ENCODE measurements at regions not wholly inside any gene's neighbourhood (a gene's known extent, or its start where the extent isn't known, plus 50 kb on each side); places are given as distances from the start of the nearest gene placed in this dataset.

DNA sequence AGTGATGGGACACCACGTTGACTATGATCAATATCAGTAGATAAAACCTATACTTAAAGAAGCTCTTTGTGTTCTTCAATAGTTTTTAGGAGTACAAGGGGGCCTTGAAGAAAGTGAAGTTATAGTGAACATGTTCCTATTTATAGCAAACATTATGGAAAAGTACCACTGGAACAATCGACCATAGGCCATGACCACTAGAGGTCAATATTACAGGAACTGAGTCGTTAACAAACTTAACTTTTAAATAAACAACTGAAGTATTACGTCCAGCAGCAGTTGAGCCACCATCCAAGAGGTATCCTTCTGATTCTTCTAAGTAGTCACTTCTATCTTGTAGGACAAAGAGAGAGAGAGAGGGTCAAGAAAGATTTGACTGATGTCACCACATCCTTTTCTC lies 391.0 kb upstream of the SLITRK5 start:
- no peak overlapping the region for H3K27ac ChIP-seq
- in situ Hi-C loops (cut with MboI; ENCODE audit: low sequenced_read_pairs in 4 of 4) (no loop called here), intact Hi-C loops (cut with DNase I; ENCODE audit: low total_unique reads) (no loop called here)
- H3K27me3 ChIP-seq, result no peaks in the 10 kb centered on the region
- no peaks in the 10 kb centered on the region for H3K9me3 ChIP-seq
- H3K36me3 ChIP-seq, result no peaks in the 10 kb centered on the region
- no peaks in the 10 kb centered on the region for H3K4me1 ChIP-seq
- no peak overlapping the region for H3K4me3 ChIP-seq
- no peak for TF ChIP-seq POLR2A (IDR thresholded peaks at IDR 0.05)
- TF ChIP-seq, protein P1, sequence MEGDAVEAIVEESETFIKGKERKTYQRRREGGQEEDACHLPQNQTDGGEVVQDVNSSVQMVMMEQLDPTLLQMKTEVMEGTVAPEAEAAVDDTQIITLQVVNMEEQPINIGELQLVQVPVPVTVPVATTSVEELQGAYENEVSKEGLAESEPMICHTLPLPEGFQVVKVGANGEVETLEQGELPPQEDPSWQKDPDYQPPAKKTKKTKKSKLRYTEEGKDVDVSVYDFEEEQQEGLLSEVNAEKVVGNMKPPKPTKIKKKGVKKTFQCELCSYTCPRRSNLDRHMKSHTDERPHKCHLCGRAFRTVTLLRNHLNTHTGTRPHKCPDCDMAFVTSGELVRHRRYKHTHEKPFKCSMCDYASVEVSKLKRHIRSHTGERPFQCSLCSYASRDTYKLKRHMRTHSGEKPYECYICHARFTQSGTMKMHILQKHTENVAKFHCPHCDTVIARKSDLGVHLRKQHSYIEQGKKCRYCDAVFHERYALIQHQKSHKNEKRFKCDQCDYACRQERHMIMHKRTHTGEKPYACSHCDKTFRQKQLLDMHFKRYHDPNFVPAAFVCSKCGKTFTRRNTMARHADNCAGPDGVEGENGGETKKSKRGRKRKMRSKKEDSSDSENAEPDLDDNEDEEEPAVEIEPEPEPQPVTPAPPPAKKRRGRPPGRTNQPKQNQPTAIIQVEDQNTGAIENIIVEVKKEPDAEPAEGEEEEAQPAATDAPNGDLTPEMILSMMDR (IDR thresholded peaks at IDR 0.05 in 4 of 5, conservative IDR thresholded peaks at IDR 0.05 in 1 of 5), result no peak
- ATAC-seq, result no peak
- DNase-seq, result no peak

DNA sequence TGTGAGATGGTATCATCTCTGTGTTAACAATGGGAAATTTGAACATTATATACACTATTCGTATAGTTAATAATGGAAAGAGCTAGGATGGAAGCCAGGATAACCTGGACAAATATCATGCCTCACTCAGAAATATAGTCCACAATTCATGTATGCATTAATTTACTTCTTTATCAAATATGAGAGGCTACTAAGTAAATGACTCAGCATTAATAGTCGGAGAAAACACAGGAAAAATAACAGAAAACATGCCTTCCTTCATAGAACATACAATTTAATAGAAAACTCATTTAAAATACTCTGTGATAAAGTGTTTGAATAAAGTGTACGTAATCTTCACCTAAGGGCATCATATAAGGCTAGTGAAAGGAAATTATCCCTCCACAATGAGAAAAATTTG lies 383.4 kb upstream of the SLITRK5 start:
- H3K9me3 ChIP-seq, result no peaks in the 10 kb centered on the region
- in situ Hi-C loops (cut with MboI; ENCODE audit: low sequenced_read_pairs in 4 of 4), result no loop called here

DNA sequence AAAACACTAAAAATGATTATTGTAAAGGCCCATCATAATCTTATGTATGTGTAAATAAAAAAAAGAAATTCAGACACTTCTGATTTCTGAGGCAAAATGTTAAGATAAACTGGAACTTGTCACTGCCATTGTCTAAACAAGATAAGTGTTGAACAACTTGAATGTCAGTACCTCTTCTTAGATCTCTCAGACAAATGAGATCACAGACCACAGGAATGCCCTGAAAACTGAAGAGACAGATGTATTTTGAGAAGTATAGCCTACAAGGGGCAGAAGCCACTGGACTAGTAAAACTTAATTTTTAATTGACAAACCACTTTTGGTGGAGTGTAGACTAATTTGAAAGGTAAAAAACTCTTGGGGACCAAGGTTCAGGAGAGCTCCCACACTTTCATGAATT lies 375.5 kb upstream of the SLITRK5 start:
- Histone ChIP-seq H3K27ac (no peak overlapping the region), H3K9me3 (no peaks in the 10 kb centered on the region), H3K27me3 (no peaks in the 10 kb centered on the region), H3K36me3 (no peaks in the 10 kb centered on the region), H3K4me1 (no peaks in the 10 kb centered on the region), H3K4me3 (no peak overlapping the region)
- in situ Hi-C loops (cut with MboI; ENCODE audit: low sequenced_read_pairs in 4 of 4), result no loop called here
- TF ChIP-seq, protein P1 (IDR thresholded peaks at IDR 0.05 in 4 of 5, conservative IDR thresholded peaks at IDR 0.05 in 1 of 5), result no peak
- ATAC-seq (no peak), DNase-seq (no peak)
- intact Hi-C loops (cut with DNase I; ENCODE audit: low total_unique reads), result no loop called here

More for the DNA sequence above, 383.4 kb upstream of the SLITRK5 start:
- DNase-seq, result no peak
- Histone ChIP-seq H3K36me3 (no peaks in the 10 kb centered on the region), H3K27me3 (no peaks in the 10 kb centered on the region), H3K4me3 (no peak overlapping the region), H3K27ac (no peak overlapping the region), H3K4me1 (no peaks in the 10 kb centered on the region)
- ATAC-seq, result no peak
- no peak for TF ChIP-seq POLR2A (IDR thresholded peaks at IDR 0.05)
- TF ChIP-seq, protein P1 (IDR thresholded peaks at IDR 0.05 in 4 of 5, conservative IDR thresholded peaks at IDR 0.05 in 1 of 5), result no peak
- intact Hi-C loops (cut with DNase I; ENCODE audit: low total_unique reads), result no loop called here

DNA sequence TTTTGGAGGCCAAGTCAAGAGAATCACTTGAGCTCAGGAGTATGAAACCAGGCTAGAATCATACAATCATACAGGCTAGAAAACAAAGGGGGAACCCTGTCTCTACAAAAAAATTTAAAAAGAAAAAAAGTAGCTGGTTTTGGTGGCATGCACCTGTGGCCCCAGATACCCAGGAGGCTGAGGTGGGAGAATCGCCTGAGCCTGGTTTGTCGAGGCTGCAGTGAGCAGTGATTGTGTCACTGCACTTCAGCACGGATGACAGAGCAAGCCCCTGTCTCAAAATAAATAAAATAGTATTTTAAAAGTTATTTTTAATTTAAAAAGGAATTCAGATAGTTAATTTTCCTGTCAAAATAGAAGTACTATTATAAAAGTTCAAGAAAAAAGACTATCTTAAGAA lies 369.1 kb upstream of the SLITRK5 start:
- no peaks in the 10 kb centered on the region for H3K4me1 ChIP-seq
- DNase-seq (no peak), ATAC-seq (no peak)
- H3K27ac ChIP-seq, result no peak overlapping the region
- H3K4me3 ChIP-seq, result no peak overlapping the region
- no peaks in the 10 kb centered on the region for H3K36me3 ChIP-seq
- intact Hi-C loops (cut with DNase I; ENCODE audit: low total_unique reads), result no loop called here
- TF ChIP-seq, protein P1 (IDR thresholded peaks at IDR 0.05 in 4 of 5, conservative IDR thresholded peaks at IDR 0.05 in 1 of 5), result no peak
- TF ChIP-seq POLR2A (IDR thresholded peaks at IDR 0.05), result no peak
- in situ Hi-C loops (cut with MboI; ENCODE audit: low sequenced_read_pairs in 4 of 4), result no loop called here
- H3K9me3 ChIP-seq, result no peaks in the 10 kb centered on the region
- no peaks in the 10 kb centered on the region for H3K27me3 ChIP-seq

DNA sequence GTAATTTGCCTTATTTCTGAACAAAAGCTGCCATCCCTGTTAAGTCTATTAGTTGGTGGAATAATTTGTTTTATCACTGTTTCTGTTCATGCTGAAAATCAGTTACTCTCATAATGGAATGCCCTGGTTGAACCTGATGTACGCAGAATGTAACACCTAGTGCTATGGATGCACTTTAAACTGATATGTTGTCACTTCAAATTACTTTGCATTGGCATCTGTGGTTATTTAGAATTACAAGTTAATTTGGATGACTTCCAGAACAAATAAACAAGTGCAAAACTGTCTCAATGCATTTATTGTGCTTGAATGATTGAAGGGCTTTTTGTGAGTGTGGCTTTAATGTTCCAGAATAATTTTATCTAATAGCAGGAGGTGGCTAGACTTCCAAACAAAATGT lies 368.2 kb upstream of the SLITRK5 start:
- H3K4me1 ChIP-seq, result no peaks in the 10 kb centered on the region
- DNase-seq (no peak), ATAC-seq (no peak)
- H3K9me3 ChIP-seq, result no peaks in the 10 kb centered on the region
- intact Hi-C loops (cut with DNase I; ENCODE audit: low total_unique reads) (no loop called here), in situ Hi-C loops (cut with MboI; ENCODE audit: low sequenced_read_pairs in 4 of 4) (no loop called here)
- no peaks in the 10 kb centered on the region for H3K27me3 ChIP-seq
- no peak for TF ChIP-seq POLR2A (IDR thresholded peaks at IDR 0.05)
- TF ChIP-seq, protein P1 (IDR thresholded peaks at IDR 0.05 in 4 of 5, conservative IDR thresholded peaks at IDR 0.05 in 1 of 5), result no peak
- no peak overlapping the region for H3K27ac ChIP-seq
- H3K36me3 ChIP-seq, result no peaks in the 10 kb centered on the region
- H3K4me3 ChIP-seq, result no peak overlapping the region

All from gastrocnemius medialis (tissue), 4 donors.